HG03521 (cell line): ENCODE measurements at regions not wholly inside any gene's neighbourhood (a gene's known extent, or its start where the extent isn't known, plus 50 kb on each side); places are given as distances from the start of the nearest gene placed in this dataset.
A peak's percentile ranks its signal among the peaks of the same experiment; 100 is the strongest.
"Not testable (repeated sequence)": the region's sequence is repeated elsewhere in the genome, so short reads cannot be mapped to it uniquely, and the experiment has no call there.

Experiments used
- ATAC-seq: cut with Tn5 transposase; IDR thresholded peaks from one replicate; pipeline ENCODE4 v1.9.1; 2021; ENCODE audit warnings: mild to moderate bottlenecking, moderate library complexity; ENCODE audit not compliant: unreplicated experiment

DNA sequence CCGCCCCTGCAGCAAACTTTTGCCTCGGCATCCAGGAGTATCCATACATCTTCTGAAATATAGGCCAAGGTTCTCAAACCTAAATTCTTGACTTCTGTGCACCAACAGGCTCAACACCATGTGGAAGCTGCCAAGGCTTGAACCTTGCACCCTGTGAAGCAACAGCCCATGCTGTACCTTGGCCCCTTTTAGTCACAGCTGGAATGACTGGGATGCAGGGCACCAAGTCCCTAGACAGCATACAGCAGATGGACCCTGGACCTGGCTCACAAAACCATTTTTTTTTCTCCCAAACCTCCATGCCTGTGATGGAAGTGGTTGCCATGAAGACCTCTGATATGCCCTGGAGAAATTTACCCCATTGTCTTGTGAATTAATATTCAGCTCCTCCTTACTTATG, 233.8 kb upstream of the KCND2 start:
- no peak for ATAC-seq

DNA sequence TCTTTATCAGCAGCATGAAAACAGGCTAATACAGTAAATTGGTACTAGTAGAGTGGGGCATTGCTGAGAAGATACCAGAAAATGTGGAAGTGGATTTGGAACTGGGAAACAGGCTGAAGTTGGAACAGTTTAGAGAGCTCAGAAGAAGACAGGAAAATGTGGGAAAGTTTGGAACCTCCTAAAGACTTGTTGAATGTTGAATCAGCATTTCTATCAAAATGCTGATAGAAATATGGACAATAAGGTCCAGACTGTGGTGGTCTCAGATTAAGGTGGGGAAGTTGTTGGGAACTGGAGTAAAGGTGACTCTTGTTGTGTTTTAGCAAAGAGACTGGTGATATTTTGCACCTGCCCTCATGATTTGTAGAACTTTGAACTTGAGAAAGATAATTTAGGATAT, 231.2 kb upstream of the KCND2 start:
- no peak for ATAC-seq

DNA sequence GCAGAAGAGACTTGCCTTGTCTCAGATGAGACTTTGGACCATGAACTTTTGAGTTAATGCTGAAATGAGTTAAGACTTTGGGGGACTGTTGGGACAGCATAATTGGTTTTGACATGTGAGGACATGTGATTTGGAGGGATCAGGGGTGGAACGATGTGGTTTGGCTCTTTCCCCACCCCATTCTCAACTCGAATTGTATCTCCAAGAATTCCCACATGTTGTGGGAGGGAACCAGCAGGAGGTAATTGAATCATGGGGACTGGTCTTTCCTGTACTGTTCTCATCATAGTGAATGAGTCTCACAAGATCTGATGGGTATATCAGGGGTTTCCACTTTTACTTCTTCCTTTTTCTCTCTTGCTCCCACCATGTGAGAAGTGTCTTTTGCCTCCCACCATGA, 229.7 kb upstream of the KCND2 start:
- no peak for ATAC-seq

DNA sequence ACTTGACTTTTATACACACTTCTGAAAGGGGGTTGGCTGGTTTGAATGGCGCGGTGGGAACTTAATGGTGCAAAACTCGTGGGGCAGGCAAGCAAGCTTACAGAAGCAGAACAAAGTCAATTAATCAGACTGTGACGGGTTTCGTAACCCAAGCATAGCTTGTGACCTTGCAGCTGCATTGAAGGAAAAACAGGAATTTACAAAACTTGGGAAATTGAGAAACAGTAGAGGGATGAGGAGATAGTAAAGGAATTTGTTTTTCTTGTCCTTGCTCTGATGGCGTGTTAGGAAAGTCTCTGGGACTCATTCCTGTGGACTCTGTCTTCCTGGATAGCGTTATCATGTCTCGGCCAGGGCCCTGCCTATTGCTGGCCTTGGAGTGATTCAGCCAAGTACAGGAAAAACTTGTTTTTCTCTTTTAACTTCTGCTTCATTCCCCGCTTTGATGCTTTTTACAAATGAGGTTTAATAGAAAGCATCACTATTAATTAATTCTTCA, 220.0 kb upstream of the KCND2 start:
- no peak for ATAC-seq

DNA sequence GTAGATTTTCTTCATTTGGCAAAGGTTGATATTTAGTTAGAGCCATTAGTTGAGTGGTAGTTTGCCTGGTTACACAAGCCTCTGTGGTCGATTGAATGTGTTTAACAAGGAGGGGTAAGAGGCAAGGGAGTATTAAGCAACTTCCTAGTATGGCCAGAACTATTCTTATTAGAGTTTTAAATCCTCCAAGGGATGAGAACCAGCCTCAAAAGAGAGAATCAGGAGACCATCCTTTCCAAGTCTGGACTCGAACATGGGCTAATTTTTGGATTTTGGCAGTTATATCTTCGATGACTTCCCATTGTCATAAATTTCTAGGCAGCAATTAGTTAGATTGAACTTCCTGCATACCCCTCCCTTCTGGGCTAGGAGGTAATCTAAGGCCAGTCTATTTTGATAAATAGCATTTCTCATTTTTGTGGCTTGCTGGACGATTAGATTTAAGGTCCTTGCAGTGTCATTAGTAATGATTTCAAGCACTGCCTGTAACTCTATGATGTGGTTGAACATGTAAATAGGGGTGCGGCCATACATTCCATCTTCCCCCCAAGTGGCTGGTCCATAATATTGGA, 219.5 kb upstream of the KCND2 start:
- no peak for ATAC-seq

DNA sequence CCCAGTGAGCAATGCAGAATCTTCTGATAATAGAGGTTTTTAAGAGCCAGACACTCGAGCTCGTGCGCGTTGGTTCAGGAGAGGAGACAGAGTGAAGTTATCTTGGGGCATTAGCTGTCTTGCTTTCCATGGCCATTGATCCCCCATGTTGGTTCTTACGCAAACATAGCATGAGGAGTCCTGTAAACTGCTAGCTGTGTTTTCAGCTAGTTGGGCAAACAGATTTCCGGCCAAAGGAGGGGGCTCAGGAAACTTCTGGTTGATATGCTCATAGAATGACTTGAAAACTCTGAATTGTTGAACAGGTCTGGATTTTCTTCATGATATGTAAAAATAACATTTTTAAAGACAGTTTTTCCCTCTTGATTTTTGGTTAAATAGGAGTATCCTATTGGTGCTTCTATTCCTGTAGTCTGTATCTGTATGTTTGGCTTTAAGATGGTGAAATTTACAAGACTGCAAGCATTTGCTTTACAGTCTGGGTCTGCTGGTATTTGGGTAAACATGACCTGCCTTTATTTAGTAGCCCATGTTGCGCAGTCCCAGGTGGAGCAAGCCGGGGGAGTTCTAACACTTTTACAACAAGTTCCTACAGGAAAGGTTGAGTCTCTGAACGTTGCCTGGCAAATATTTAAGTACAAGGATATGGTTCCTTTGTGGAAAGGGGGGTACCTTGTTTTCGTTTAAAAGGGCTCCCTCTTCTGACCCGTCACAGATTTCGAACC, 218.4 kb upstream of the KCND2 start:
- no peak for ATAC-seq

DNA sequence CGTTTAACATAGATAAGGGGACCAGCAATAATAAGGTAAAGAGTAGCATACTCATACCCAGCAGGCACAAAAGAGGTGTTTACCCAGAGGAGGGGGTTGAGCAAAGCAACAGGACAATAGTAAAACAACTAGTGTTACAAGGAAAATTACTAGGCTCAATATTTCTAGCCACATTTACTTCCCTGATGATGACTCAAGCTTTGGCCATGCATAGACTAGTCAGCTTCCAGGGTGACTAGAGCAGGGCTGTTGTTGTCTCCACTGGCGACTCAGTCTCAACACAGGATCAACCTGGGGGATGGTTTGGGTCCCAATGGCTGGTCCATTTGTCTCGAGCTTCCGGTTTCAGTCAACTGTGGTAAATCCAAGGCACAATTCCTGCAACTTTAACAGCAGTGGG, 217.7 kb upstream of the KCND2 start:
- ATAC-seq, result no peak

DNA sequence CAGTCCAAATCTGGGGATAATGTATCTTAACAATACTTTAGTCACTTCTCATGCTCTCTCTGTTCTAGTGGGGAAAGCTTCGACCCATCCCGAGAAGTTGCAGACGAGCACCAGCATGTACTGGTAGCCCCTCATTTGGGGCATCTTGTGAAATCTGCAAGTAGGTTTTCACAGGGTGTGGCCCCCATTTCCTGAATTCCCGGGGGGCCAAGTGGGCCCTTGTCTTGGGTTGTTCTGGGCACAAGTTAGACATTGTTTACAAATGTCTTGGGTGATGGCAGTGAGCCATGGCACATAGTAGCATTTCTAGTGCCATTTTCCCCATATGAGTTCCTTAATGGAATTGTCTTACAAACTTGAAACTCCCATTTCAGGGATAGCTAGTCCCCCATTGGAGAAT, 216.7 kb upstream of the KCND2 start:
- ATAC-seq, result no peak

DNA sequence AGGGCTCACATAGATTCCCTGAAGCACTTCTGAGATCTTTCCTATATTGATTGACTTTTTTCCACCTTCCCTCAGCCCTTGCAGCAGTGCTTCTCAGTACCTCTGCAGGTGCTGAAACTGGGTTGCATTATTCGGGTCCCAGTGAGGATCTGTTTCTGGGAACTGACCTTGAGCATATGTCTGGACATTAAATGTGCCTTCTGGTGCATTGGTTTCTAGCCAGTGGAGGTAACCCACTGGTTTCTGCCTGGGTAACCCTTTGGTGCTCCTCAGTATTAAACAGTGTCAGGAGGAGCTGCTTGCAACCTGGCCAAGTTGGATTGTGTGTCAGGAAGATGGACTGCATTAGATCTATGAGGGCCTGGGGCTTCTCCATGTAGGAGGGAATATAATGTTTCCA, 213.3 kb upstream of the KCND2 start:
- ATAC-seq, result no peak

DNA sequence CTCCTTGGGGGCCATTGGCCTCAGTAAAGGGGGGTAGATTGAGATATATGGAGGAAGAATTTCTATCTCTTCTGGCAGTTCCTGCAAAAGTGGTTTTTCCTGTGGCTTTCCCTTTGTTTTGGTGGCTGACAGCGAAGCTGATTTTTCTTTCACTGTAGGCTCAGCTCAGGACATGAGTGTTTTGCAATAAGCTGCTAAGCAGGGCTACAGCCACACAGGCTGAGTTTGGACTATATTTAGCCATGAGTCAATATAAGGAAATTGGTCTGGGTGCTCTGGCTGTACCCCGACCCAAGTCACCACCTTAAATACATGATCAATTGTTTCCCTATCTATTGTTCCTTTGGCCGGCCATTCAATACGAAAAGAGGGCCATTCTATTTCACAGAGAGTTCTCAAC, 212.7 kb upstream of the KCND2 start:
- no peak for ATAC-seq

DNA sequence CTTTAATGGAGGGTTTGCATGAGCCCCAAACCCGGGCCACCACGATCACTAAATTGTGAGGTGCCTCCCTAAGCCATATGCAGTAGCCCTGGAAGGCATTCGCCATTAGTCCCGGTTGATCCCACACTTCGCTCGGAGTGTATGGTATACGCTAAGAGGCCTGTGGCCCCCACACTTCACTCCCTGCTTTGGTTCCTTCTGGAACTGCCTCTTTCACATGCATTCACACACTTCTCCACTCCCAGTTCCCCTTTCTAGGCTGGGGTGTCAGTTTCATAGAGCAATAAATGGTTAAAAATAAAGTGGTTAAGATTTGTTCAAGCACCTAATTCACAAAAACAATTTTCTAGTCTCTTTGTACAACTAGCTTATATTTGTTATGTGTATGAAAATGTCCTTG, 212.1 kb upstream of the KCND2 start:
- ATAC-seq, result peak; percentile 61

DNA sequence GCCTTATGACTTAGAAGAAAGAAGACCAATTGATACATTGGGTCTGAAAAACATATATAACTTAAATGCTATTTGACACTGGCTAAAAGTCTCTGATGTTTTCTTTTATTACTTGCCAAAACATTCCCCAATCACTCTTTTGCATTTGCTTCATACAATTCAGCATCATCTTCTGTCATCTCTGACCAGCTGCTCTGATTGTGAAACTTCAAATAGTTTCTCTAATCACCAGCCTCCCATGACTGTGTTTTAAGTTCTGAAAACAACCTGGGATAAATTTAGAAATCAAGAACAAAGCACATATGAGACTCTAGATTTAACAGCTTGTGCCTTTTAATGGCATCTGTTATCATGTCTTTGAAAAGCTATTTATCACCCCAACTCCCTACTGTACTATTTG, 208.4 kb upstream of the KCND2 start:
- no peak for ATAC-seq

DNA sequence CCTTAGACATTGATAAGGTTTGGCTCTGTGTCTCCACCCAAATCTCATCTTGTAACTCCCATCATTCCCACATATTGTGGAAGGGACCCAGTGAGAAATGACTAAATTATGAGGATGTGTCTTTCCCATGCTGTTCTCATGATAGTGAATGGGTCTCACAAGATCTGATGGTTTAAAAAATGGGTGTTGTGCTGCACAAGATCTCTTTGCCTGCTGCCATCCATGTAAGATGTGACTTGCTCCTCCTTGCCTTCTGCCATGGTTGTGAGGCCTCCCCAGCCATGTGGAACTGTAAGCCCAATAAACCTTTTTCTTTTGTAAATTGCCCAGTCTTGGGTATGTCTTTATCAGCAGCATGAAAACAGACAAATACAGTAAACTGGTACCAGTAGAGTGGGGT, 206.1 kb upstream of the KCND2 start:
- ATAC-seq, result not testable (repeated sequence)

DNA sequence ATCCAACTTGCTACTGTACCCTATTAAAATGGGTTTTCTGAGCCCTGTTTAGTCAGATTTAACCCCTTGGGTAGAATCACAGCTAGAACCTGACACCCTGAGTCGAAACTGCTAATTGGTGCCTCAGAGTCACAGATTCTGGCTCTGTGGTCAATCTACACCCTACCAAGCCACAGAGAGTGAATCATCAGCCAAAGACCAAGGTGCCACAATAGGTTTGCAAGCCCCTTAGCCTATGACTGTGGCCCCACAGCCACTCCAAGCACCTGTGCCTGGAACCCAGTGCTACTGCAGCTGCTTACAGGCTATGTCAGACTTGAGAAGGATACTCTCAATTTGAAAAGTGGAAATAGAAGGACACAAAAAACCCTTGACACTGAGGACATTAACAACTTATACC, 202.8 kb upstream of the KCND2 start:
- ATAC-seq, result peak; percentile 56

DNA sequence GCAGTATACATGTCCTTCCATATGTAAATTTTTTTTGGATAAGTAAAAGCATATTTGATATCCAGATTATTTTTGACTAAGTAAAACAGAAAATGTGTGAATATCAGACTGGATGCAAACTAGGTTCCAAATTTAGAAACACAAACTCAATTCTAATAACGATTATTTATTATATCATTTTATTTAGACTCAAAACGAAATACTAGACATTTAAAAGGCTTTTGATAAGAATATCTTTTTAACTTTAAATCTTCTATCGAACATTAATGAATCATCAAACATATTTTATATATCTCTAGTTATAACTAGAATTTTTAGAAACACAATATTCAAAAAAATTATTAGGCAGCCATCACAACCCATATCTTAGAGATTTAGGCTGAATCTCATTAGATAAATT, 195.2 kb upstream of the KCND2 start:
- no peak for ATAC-seq

DNA sequence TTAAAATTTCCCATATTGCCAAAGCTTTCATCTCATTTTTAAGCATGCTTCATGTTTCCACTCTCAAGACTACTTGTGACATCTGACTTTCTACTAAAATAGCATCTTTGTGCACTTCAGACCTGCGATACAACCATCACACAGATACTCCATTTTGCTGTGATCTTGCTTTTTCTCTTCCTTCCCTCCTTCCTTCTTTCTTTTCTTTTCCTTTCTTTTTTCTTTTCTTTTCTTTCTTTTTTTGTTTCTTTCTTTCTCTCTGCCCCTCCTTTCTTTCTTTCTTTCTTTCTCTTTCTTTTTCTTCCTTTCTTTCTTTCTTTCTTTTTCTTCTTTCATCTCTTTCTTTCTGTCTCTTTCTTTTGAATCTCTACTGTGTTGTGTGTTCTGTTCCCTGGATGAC, 194.0 kb upstream of the KCND2 start:
- ATAC-seq, result no peak

DNA sequence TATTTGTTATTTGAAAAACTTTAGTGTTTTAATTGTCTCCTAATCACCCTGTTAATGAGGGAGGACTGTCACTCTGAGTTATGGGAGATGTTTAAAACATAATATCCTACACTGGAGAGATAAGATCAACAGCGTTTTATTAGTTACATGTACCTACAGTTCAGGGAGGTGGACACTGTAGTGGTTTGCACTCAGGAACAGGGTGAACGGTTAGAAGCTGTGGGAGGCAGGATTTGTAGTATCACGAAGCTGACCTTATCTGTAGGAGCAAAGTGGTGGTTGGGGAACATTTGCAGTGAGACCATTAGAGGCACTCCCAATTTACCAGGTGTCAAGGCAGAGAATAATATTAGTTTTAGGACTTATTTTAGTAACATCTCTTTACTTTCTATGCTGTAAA, 193.3 kb upstream of the KCND2 start:
- ATAC-seq, result no peak

DNA sequence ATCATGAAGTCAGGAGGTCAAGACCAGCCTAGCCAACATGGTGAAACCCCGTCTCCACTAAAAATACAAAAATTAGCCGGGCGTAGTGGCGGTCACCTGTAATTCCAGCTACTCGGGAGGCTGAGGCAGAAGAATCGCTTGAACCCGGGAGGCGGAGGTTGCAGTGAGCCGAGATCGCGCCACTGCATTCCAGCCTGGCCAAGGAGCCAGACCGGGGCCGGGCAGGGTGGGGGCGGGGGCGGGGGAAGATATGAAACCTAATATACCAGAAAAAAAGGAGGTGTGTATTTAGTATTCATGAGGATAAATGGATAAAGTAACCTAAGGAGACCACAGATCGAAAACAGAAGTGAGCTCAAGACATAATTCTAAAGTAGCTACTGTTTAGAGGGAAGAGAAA, 186.5 kb upstream of the KCND2 start:
- not testable (repeated sequence) for ATAC-seq

DNA sequence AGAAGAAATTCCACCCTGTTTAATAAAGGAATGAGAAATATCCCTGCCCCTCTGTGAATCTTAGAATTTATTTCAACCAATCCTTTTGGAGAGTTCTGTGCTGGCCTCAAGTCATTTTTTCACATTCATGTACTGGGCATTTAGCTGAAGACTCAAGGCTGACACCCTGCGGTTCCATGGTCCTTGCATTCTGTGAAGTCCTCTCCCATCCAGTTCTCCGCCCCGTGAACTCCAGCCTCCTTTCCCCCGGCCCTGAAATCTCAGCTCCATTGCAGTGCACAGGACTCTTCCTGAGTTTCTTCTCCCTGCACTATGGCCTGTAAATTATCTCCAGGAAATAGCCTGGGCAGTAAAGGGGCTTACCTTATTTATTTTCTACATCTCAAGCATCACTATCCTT, 183.0 kb upstream of the KCND2 start:
- no peak for ATAC-seq

DNA sequence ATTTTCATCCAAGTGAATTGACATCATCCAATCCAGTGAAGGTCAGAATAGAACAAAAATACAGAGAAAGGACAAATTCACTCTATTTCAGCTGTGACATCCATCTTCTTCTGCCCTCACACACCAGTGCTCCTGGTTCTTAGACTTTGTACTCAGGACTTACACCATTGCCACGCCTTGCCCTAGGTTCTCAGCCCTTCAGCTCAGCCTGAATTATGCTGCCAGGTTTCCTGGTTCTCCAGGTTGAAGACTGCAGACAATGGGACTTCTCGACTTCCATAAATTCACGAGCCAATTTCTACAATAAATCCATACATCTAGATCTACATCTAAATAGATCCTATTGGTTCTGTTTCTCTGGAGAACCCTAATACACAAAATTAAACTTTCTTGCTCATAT, 181.2 kb upstream of the KCND2 start:
- no peak for ATAC-seq

DNA sequence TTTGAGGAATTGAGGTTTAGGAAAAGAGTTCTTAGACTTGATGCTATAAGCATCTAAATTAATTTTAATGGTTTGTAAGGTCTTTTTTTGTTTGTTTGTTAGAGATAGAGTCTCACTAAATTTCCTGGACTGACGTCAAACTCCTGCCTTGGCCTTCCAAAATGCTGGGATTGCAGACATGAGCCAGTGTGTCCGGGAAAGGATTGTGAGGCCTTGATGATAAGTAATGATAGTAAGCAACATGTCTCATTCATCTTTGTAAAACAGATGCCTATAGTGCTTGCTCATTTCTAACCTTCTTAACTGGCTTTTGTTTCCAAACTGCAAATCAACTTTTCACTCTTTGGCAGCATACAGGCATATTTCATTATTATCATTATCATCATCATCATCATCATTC, 176.0 kb upstream of the KCND2 start:
- no peak for ATAC-seq

DNA sequence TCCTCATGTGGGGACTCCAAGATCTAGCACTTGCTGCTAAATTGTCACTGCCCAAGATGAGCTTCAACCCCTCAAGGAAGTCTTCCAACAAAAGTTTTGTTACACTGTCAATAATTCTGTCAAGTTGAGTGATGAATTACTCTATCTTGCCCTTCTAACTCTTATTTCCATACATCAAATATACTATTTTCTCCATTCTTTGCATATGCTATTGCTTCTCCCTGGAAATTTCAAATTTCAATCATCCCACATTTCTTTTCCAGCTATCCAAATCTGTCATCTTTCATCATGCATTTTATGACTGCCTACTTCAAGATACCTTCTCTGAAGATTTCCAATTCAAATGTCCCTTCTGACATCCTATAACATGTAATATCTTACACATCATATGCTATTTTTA, 175.2 kb upstream of the KCND2 start:
- no peak for ATAC-seq

DNA sequence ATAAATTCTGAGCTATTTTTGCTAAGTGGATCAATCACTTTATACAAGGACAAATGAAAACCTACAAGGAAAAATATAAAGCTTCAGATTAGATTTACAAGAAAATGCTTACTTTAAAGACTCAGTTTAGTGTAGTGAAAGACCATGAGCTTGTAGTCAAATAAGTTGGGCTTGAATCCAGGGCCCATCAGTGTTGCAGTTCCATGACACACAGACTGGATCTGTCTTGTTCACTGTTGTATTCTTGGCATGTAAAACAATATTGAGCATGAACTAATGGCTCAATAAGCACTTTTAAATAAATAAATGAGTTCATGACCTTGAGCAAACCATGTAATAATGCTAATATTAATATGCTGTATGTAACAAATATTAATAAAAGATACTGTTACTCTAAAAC, 164.6 kb upstream of the KCND2 start:
- ATAC-seq, result no peak
